Stomach (tissue), 4 donors: ENCODE measurements at regions not wholly inside any gene's neighbourhood (a gene's known extent, or its start where the extent isn't known, plus 50 kb on each side); places are given as distances from the start of the nearest gene placed in this dataset.

Source experiments
- CTCF ChIP-seq, 7 experiments: fragments of 450-650 bp in 4 of 7; fragments of 200-600 bp in 3 of 7; sonication (generic) in 3 of 7; IDR thresholded peaks; one replicate each; pipeline ENCODE4 v1.5.1; 2016 to 2019; ENCODE audit warnings: antibody characterized with exemption in 7 of 7, control low read depth in 2 of 7, mild to moderate bottlenecking in 1 of 7
- POLR2A ChIP-seq, 4 donors: fragments of 450-650 bp; IDR thresholded peaks; one replicate each; pipeline ENCODE4 v1.6.1; 2016; ENCODE audit warnings: antibody characterized with exemption in 4 of 4, control low read depth in 2 of 4, mild to moderate bottlenecking in 1 of 4, moderate library complexity in 1 of 4

GRCh38 chr7:132044247-132044646 is 487.8 kb upstream of the PODXL start:
- TF ChIP-seq CTCF (IDR thresholded peaks at IDR 0.05) (no peak), POLR2A (IDR thresholded peaks at IDR 0.05) (no peak)
